ENCODE measurements at regions not wholly inside any gene's neighbourhood (a gene's known extent, or its start where the extent isn't known, plus 50 kb on each side); places are given as distances from the start of the nearest gene placed in this dataset.

DNA sequence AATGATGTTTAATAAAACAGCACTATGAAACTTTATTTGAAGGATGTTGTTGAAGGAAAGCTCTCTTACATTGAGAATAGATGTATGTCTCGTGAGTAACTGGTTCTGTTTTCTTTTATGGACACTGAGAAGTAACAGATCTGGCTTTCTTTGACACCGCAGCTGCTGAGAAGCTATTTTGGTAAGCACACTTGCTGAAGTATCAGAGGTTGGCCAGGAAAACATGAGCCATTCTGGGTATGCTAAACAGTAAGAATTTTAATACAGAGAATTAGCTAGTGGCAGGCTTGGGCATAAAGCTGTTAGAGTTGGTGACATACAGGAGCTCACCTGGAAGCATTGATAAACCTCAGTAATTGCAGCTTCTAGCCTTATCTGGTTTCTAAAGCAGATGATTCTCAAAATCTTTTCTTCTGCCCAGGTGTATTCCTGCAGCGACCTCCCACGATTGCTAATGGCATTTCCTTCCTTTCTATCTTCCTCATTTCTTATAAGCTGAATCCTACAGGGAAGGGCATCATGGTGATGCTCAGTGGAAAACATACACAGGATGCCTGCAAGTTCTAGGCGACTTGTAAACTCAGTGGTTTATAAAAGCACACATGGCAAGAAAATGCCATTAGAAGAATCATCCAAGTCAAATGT is 291.6 kb upstream of the SLC16A7 start:
- TF ChIP-seq EZH2 (IDR thresholded peaks at IDR 0.05; ENCODE audit: borderline replicate concordance) (no peak), CTCF (IDR thresholded peaks at IDR 0.05; ENCODE audit: poor library complexity) (no peak), EZH2phosphoT487 (IDR thresholded peaks at IDR 0.05; ENCODE audit: low read depth, severe bottlenecking, unreplicated experiment) (no peak)

All from hepatocyte (in vitro differentiated cells).